ENCODE measurements at regions not wholly inside any gene's neighbourhood (a gene's known extent, or its start where the extent isn't known, plus 50 kb on each side); places are given as distances from the start of the nearest gene placed in this dataset.

DNA sequence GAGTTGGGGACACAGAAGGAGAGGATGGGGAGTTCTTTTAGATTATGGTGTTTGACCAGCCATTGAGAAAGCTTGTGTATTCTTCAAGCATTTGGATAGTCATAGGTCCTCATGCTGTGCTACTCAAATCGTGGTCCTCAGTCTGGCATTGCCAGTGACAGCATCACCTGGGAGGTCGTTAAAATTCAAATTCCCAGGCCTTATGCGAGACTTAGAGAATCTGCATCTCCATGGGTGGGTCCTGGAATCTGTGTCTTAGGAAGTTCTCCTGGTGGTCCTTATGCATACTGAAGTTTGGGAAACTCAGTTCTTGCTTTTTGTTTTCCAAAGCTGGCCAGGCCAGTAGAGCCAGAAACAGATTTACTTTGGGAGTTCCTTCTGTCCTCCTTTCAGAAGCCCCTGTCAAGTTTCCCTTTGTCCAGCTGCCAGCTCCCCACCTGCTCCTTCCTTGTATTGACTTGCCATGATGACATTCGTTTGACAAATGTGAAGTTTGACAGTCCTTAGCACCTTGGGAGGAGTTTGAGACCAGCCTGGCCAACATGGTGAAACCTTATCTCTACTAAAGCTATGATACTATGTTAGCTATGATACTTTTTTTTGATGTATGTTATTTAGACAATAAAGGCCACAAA is 95.6 kb downstream of the PALM2AKAP2 start:
- TF ChIP-seq, protein P1, sequence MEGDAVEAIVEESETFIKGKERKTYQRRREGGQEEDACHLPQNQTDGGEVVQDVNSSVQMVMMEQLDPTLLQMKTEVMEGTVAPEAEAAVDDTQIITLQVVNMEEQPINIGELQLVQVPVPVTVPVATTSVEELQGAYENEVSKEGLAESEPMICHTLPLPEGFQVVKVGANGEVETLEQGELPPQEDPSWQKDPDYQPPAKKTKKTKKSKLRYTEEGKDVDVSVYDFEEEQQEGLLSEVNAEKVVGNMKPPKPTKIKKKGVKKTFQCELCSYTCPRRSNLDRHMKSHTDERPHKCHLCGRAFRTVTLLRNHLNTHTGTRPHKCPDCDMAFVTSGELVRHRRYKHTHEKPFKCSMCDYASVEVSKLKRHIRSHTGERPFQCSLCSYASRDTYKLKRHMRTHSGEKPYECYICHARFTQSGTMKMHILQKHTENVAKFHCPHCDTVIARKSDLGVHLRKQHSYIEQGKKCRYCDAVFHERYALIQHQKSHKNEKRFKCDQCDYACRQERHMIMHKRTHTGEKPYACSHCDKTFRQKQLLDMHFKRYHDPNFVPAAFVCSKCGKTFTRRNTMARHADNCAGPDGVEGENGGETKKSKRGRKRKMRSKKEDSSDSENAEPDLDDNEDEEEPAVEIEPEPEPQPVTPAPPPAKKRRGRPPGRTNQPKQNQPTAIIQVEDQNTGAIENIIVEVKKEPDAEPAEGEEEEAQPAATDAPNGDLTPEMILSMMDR (IDR thresholded peaks at IDR 0.05; ENCODE audit: low read depth, low read length) = no peak
- DNase-seq (ENCODE audit: low read depth in 2 of 2) = no peak
- no peak overlapping the region for H3K4me3 ChIP-seq (replicated peaks in 1 of 2; ENCODE audit: low read depth in 2 of 2, low read length in 2 of 2)

DNA sequence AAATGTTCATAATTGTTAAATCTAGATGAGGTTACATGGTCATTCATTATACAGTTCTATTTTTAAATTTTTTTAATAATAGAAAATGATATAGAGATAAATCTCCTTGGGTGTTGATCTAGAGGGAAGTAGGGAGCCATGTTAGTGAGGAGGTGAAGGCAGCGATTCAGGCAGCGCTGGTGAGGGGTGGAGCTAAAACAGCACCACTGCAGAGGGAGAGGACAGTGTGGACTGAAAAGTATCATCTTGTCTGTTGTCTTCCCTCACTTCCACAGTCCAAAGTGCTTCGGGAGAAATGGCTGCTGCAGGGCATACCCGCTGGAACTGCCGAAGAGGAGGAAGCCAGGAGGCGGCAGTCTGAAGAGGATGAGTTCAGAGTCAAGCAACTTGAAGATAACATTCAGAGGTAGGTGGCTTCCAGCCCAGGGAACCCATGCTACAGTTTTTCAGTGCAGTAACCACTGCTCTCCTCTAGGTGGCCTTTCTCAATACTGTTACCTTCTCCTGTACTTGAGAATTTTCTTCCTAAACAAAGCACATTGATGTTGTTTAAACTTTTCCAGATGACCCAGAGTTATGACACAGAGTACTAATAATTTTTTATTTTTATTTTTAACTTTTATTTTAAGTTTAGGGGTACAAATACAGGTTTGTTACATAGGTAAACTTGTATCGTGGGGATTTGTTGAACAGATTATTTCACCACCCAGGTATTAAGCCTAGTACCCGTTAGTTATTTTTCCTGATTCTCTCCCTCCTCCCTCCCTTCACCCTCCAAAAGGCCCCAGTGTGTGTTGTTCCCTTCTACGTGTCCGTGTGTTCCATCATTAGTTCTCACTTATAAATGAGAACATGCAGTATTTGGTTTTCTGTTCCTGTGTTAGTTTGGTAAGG is 100.5 kb downstream of the PALM2AKAP2 start:
- peak; percentile 54 to 66 for DNase-seq (ENCODE audit: low read depth in 2 of 2)
- no peak overlapping the region for H3K4me3 ChIP-seq (replicated peaks in 1 of 2; ENCODE audit: low read depth in 2 of 2, low read length in 2 of 2)
- TF ChIP-seq, protein P1 (IDR thresholded peaks at IDR 0.05; ENCODE audit: low read depth, low read length) = peak; percentile 78

DNA sequence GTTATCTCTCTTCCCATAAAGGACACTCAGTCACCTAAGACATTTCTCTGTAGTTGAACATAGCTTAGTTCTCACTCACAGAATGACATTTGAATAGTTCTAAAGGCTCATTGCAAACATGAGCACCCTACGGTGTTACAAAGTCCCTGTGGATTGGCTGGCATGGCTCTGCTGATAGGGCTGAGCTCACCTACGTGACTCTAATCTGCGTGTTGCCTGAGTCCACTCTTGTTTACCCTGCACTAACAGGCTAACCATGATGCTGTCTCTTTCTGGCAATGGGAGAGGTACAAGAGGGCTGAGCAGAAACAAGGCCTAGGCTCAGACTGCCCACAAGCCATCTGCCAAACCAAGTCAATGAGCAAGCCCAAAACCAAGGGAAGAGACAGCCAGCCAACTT is 103.6 kb downstream of the PALM2AKAP2 start:
- no peak for DNase-seq (ENCODE audit: low read depth in 2 of 2)
- TF ChIP-seq, protein P1 (IDR thresholded peaks at IDR 0.05; ENCODE audit: low read depth, low read length) = no peak
- H3K4me3 ChIP-seq (replicated peaks in 1 of 2; ENCODE audit: low read depth in 2 of 2, low read length in 2 of 2) = no peak overlapping the region

DNA sequence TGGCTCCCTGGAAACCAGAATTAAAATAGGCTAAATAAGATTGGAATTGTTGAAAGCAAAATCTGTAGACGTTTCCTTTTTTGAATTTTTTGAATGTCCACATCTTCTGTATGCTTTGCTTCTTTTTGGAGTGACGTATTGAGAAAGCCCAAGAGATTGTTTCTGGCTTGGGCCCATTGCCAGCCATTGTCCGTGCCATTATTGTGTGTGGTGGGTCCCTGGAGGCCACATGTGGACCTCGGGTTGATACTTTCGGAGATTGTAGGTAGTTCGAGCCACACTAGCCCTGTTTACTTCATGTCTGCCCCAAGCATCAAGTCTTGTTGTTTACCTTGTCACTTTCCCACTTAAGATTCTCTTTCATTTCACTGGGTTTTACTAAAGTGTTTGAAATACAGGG is 106.0 kb downstream of the PALM2AKAP2 start:
- TF ChIP-seq, protein P1 (IDR thresholded peaks at IDR 0.05; ENCODE audit: low read depth, low read length) = no peak
- peak; percentile 72 to 83 for DNase-seq (ENCODE audit: low read depth in 2 of 2)

DNA sequence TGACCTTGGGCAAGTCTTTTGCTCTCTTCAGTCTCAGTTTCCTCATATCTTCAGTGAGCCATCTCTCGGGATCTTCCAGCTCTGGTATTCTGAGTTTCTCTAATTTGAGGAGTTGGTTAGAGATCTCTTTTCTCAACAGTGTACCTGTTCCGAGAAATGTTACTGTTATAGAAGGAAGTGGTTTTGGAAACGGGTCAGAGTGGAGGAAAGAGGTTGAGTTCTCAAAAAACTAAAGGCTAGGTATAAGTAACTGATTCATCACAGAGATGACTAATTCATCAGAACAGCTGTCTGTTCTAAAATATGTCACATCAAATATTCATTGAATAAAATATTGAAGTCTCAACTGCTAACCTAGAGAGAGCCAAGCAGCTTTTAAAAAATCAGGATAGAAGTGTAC is 106.6 kb downstream of the PALM2AKAP2 start:
- DNase-seq (ENCODE audit: low read depth in 2 of 2) = peak in 1 of 2 donors; percentile 55
- TF ChIP-seq, protein P1 (IDR thresholded peaks at IDR 0.05; ENCODE audit: low read depth, low read length) = no peak
- no peak overlapping the region for H3K4me3 ChIP-seq (replicated peaks in 1 of 2; ENCODE audit: low read depth in 2 of 2, low read length in 2 of 2)

More for the DNA sequence above, 106.0 kb downstream of the PALM2AKAP2 start:
- H3K4me3 ChIP-seq (replicated peaks in 1 of 2; ENCODE audit: low read depth in 2 of 2, low read length in 2 of 2) = no peak overlapping the region

DNA sequence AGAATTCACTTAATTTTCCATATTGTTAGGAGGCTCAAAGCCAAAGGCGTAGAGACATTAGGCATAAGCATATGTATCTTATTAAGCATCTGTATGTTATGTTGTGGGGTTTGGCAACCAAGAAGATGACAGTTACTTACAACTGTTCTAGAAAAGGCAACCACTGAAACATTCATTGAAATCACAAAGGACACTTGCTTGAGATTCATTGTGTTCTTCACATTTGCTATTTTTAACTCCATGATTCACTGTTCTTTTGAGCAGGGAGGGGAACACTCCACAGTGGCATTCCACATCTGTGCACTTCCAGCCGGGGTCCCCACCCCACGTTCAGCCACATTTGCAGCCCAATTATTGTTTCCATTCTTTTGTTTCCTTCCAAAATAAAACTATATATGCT is 107.1 kb downstream of the PALM2AKAP2 start:
- TF ChIP-seq, protein P1 (IDR thresholded peaks at IDR 0.05; ENCODE audit: low read depth, low read length) = no peak
- DNase-seq (ENCODE audit: low read depth in 2 of 2) = peak; percentile 49 to 89
- no peak overlapping the region for H3K4me3 ChIP-seq (replicated peaks in 1 of 2; ENCODE audit: low read depth in 2 of 2, low read length in 2 of 2)
